Sigmoid colon (tissue), 3 donors: ENCODE measurements at regions not wholly inside any gene's neighbourhood (a gene's known extent, or its start where the extent isn't known, plus 50 kb on each side); places are given as distances from the start of the nearest gene placed in this dataset.

Source experiments
- POLR2A ChIP-seq, 2 donors: fragments of 450-650 bp; IDR thresholded peaks; one replicate each; pipeline ENCODE4 v1.6.1; 2016; ENCODE audit warnings: antibody characterized with exemption in 2 of 2, mild to moderate bottlenecking in 2 of 2, moderate library complexity in 2 of 2
- TF ChIP-seq, protein P1 (sequence below), 4 experiments: fragments of 450-650 bp in 3 of 4; fragments of 200-600 bp in 1 of 4; IDR thresholded peaks; one replicate each; pipeline ENCODE4 v1.5.1; 2016 to 2019; ENCODE audit warnings: antibody characterized with exemption in 4 of 4, mild to moderate bottlenecking in 3 of 4, moderate library complexity in 2 of 4

DNA sequence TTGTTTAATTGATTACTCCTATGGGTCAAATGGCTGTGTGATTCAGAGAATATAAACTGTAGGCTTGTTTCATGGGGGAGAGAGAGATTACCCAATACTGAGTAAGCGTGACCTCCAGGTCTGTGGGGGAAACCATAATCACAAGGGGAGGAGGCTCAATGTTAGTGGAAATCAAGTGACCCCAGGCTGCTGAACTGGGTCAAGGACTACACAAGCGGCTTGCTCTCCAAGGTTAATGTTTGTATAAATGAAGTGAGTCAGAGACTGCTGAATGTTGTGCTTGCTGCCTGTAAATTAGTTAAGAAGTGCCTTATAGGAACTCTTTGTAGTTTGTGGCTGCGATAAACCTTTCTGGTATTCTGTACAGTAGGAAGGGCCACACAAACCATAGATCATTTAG is 479.7 kb downstream of the AACS start:
- TF ChIP-seq, protein P1, sequence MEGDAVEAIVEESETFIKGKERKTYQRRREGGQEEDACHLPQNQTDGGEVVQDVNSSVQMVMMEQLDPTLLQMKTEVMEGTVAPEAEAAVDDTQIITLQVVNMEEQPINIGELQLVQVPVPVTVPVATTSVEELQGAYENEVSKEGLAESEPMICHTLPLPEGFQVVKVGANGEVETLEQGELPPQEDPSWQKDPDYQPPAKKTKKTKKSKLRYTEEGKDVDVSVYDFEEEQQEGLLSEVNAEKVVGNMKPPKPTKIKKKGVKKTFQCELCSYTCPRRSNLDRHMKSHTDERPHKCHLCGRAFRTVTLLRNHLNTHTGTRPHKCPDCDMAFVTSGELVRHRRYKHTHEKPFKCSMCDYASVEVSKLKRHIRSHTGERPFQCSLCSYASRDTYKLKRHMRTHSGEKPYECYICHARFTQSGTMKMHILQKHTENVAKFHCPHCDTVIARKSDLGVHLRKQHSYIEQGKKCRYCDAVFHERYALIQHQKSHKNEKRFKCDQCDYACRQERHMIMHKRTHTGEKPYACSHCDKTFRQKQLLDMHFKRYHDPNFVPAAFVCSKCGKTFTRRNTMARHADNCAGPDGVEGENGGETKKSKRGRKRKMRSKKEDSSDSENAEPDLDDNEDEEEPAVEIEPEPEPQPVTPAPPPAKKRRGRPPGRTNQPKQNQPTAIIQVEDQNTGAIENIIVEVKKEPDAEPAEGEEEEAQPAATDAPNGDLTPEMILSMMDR (IDR thresholded peaks at IDR 0.05): no peak
- TF ChIP-seq POLR2A (IDR thresholded peaks at IDR 0.05): no peak
